PFSK-1 (cell line): ENCODE measurements at regions not wholly inside any gene's neighbourhood (a gene's known extent, or its start where the extent isn't known, plus 50 kb on each side); places are given as distances from the start of the nearest gene placed in this dataset.

Experiments
- POLR2AphosphoS5 ChIP-seq: IDR thresholded peaks from 2 replicates; pipeline ENCODE4 v1.6.1; 2012; ENCODE audit warnings: low read depth, mild to moderate bottlenecking, control low read depth, low read length, moderate library complexity
- TAF1 ChIP-seq: IDR thresholded peaks from 2 replicates; pipeline ENCODE4 v1.6.1; 2012; ENCODE audit warnings: low read length, control low read depth, borderline replicate concordance; ENCODE audit not compliant: insufficient read depth
- TF ChIP-seq, protein P1 (sequence below), 2 experiments: IDR thresholded peaks; 2 replicates each; pipeline versions ENCODE4 v1.6.1 to v1.8.0; 2011 to 2012; ENCODE audit warnings: low read depth in 2 of 2, low read length in 2 of 2, control low read depth in 1 of 2, inconsistent platforms in 1 of 2, mild to moderate bottlenecking in 1 of 2, moderate library complexity in 1 of 2; ENCODE audit not compliant: insufficient read depth in 1 of 2

DNA sequence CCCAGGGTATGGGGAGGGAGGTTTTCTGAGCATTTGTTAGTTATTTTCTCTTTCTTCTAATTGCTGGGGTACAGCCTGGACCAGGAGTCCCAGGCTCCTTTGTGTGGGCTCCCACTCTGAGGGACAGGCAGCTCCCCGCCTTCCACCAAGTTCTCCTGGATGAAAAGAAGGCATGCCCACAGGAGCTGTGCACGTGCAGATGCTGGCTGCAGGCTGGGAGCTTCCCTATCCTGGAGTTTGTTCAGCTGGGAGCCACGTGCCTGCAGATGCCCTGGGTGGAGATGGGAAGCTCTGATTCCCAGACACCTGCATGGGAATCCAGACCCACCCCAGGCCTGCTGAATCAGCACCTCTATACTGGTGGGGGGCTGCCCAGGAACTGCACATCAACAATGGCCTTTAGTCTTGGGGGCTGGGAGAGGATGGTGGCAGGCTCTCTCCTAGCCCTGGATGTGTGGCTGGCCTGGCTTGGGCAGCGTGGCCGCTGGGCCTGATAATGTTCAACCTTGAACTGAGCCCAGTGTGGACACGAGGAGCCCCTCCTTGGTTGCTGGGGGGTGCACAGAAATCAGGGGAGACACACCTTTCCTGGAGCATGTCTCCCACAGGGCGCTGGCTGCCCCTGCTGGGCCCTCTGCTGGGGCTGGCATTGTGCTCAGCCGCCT lies 233.6 kb upstream of the HS6ST1 start:
- no peak for TF ChIP-seq POLR2AphosphoS5
- TF ChIP-seq, protein P1, sequence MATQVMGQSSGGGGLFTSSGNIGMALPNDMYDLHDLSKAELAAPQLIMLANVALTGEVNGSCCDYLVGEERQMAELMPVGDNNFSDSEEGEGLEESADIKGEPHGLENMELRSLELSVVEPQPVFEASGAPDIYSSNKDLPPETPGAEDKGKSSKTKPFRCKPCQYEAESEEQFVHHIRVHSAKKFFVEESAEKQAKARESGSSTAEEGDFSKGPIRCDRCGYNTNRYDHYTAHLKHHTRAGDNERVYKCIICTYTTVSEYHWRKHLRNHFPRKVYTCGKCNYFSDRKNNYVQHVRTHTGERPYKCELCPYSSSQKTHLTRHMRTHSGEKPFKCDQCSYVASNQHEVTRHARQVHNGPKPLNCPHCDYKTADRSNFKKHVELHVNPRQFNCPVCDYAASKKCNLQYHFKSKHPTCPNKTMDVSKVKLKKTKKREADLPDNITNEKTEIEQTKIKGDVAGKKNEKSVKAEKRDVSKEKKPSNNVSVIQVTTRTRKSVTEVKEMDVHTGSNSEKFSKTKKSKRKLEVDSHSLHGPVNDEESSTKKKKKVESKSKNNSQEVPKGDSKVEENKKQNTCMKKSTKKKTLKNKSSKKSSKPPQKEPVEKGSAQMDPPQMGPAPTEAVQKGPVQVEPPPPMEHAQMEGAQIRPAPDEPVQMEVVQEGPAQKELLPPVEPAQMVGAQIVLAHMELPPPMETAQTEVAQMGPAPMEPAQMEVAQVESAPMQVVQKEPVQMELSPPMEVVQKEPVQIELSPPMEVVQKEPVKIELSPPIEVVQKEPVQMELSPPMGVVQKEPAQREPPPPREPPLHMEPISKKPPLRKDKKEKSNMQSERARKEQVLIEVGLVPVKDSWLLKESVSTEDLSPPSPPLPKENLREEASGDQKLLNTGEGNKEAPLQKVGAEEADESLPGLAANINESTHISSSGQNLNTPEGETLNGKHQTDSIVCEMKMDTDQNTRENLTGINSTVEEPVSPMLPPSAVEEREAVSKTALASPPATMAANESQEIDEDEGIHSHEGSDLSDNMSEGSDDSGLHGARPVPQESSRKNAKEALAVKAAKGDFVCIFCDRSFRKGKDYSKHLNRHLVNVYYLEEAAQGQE (IDR thresholded peaks at IDR 0.05; ENCODE audit: insufficient read depth in 1 of 2, low read depth in 2 of 2, low read length in 2 of 2) = no peak
- no peak for TF ChIP-seq TAF1
